ENCODE measurements at regions not wholly inside any gene's neighbourhood (a gene's known extent, or its start where the extent isn't known, plus 50 kb on each side); places are given as distances from the start of the nearest gene placed in this dataset.
"Not testable (repeated sequence)": the region's sequence is repeated elsewhere in the genome, so short reads cannot be mapped to it uniquely, and the experiment has no call there.

DNA sequence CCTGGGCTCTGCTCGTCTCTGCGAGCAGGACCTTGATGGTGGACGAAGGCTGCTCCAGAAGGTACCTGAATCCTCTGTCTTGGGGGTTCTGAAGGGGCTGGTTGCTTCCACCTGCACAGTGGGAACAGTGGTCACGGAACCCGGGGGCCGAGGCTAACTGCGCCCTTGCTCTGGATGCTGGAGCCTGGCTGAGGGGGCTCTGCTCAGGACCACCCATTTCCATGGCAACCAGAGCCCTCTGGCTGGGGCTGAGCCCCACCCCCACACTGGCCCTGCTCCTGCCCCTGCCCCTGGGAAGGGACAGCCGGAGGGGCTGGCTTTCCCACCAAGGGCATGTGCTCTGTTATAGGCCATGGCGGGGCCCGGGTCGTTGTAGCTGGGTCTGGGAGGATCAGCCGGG is 462.3 kb downstream of the PTPRU start:
- DNase-seq (ENCODE audit: low read depth), result no peak

GRCh38 chr1:29698033-29698432 is 461.7 kb downstream of the PTPRU start:
- no peak for DNase-seq (ENCODE audit: low read depth)

DNA sequence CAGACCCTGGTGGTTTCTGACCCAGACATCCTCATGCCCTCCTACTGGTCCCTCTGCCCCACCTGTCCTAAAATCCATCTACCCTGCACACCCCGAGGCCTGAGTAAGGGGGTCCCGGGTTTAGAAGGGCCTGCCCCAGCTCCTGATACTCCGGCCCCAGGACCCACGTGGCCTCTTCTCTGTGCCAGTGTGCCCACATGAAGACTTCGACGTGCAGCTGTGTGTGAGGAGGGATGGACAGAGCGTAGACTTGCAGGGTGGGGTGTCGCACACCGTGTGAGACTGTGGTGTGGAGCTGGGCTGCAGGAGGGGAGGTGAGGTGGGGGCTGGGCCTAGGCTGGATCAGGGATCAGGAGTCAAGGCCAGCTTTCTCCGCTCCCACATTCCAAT is 461.1 kb downstream of the PTPRU start:
- no peak for DNase-seq (ENCODE audit: low read depth)

- DNase-seq (ENCODE audit: low read depth), result no peak
These were observed 460.5 kb downstream of the PTPRU start for GRCh38 chr1:29696656-29697390.

- DNase-seq (ENCODE audit: low read depth), result no peak
These were observed 459.5 kb downstream of the PTPRU start for GRCh38 chr1:29695803-29696202.

DNA sequence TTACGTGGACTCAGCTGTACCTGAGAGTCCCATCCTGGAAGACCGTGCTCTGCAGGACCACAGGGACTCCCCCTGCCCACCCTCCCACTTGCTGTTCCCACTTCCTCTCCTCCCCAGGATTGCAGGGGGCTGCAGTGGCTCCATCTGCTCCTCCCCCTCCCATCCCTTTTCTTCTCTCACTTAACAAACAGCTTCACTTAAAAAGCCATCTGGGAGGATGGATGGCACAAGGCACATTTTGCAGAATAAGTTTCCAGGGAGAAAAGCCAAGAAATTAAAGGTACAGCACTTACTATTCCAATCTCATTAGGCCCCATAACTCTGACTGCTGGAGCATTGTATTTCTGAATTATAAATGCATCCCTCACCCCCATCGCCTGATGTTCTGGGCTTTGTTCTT is 458.7 kb downstream of the PTPRU start:
- no peak for DNase-seq (ENCODE audit: low read depth)

DNA sequence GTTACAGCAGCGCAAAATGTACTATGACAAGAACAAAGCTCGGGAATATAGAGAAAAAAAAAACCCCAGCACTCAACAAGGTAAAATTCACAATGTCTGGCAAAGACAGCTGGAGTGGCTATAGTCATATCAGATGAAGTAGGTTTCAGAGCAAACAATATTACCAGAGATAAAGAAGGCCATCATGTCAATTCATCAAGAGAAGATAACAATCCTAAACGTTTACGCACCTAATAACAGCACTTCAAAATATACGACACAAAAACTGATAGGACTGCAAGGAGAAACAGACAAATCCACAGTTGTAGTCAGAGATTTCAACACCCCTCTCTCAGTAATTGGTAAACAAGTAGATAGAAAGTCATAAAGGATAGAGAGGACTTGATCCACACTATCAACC is 455.2 kb downstream of the PTPRU start:
- DNase-seq (ENCODE audit: low read depth), result no peak

DNA sequence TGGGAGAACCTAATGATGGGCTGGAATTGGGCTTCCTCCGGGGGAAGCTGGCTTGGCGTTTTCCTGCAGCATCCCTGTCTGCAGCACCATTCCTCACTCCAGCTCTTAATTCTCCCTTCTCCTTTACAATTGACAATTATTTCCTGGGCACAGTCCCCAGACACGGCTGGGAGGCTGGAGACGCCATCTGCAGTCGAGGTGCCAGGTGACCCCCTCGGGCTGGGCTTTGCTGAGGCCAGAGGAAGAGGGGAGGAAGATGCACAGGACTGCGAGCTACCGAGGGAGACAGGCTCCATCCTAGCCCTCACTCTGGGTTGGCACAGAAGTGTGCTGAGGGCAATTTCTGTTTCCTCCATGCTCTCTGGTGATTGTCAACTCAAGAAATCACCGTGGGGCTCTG is 453.8 kb downstream of the PTPRU start:
- DNase-seq (ENCODE audit: low read depth), result no peak

DNA sequence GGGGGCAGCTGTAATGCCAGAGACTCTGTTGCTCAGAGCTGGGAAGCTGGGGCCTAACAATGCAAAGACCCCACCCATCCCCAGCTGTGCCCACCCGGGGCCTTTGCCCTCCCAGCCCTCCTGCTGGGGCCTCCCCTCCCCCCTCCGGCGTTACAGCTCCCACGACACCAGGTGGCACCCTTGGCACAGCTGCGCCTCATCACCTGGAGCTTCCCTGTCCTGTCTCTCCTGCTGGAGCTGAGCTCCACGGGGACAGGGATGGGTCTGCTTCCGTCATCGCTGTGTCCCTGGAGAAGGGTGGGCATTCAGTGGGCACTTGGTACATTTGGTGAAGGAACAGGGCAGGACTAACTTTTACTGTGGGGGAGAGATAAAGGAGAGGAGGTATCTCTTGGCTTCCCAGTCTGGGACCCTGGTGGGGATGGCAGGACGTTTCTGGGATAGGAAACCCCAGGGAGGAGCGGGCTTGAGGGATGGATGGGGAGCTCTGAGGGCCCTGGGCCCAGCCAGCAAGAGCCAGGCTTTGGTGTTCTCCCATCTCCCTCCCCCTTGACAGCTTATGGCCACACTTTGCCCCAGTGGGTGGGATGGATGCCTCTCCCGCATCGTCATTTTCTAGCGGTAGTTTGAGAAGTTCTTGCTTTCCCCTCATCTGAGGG is 453.2 kb downstream of the PTPRU start:
- no peak for DNase-seq (ENCODE audit: low read depth)

- no peak for DNase-seq (ENCODE audit: low read depth)
These were observed 452.4 kb downstream of the PTPRU start for GRCh38 chr1:29688471-29689365.

GRCh38 chr1:29687601-29688244 is 451.4 kb downstream of the PTPRU start:
- no peak for DNase-seq (ENCODE audit: low read depth)

DNA sequence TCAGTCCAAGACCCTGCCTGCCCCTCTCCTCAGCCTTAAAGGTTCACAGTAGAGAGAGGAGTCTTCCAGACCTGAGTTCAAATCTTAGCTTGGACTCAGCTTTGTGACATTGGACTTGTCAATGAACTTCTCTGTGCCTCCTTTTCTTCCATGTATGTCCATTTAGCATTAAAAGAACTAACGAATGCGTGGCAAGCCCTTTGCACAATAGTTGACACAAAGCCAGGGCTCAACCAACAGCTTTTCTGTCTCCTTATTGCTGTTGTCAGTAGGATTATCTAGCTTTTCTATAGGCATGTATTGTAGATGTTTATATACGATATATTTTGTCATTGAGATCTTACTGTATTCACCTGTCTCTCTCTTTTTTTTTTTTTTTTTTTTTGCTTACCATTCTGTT is 450.8 kb downstream of the PTPRU start:
- no peak for DNase-seq (ENCODE audit: low read depth)

- DNase-seq (ENCODE audit: low read depth), result no peak
These were observed 449.9 kb downstream of the PTPRU start for GRCh38 chr1:29686012-29686930.

GRCh38 chr1:29685387-29685786 is 449.1 kb downstream of the PTPRU start:
- no peak for DNase-seq (ENCODE audit: low read depth)

DNA sequence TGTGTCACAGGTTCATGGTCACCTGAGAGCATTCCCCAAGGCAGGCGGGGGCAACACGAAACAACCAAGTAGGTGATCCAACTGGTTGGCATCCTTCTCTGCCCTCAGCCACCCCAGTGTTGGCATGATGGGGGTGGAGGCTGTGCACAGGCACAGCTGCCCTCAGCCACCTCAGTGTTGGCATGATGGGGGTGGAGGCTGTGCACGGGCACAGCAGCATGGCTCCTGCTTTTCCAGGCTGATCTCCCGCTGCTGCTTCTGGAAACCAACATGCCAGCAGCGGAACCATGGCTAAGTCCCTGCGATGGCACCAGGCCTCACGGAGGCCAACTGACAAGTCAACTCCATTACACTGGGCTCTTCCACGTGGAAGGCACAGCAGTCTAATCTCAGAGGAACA is 447.8 kb downstream of the PTPRU start:
- no peak for DNase-seq (ENCODE audit: low read depth)

DNA sequence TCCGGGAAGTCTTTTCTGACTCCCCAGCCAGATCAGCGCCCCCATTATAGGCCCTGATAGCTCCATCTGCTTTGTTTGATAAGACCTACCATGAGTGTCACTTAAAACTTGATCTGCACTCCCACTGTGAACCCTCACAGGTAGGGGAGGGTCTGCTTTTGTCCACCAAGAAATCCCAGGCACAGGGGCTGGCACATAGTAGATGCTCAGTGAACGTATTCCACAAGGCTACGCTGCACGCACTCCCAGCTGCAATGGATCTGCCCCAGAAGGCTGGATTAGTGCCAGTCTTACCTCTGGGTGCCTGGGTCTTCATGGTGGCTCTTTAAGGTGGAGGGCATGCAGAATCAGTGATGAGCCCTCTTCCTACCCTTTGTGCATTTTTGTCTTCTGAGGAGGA is 447.1 kb downstream of the PTPRU start:
- no peak for DNase-seq (ENCODE audit: low read depth)

- DNase-seq (ENCODE audit: low read depth), result no peak
These were observed 446.6 kb downstream of the PTPRU start for GRCh38 chr1:29682919-29683295.

- no peak for DNase-seq (ENCODE audit: low read depth)
These were observed 446.0 kb downstream of the PTPRU start for GRCh38 chr1:29682171-29682918.

- not testable (repeated sequence) for DNase-seq (ENCODE audit: low read depth)
These were observed 445.1 kb downstream of the PTPRU start for GRCh38 chr1:29681416-29681815.

DNA sequence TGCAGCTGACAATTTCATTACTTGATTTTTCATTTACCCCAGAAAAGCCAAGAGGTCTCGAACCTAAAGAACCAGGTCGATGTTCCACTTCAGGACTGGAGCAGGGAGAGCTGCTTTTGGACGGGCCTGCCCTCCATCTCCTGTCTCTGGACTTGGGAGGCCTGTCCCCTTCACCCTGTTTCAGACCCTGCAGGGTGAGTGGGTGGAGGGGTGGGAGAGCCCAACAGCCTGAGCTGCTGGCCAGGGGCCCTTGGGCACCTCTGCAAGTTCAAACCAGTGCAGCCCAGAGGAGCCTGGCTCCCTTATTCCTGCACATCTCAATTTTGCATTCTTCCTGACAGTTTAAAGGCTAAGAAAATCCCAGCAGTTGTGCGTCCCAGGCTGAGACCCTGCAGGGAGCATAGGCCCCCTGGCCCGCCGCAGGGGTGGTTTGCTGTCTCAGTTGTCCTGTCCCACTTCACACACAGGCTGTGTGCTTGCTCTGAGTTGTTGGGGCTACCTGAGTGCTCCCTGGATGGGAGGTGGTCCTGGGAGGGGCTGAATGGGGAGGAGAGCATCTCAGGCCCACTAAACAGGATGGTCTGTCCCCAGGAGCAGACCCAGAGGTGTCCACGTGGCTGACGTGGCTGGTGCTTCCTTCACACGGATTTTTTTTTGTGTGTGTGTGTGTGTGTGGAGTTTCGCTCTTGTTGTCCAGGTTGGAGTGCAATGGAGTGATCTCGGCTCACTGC is 443.7 kb downstream of the PTPRU start:
- DNase-seq (ENCODE audit: low read depth), result no peak
